G401.6 (cell line): ENCODE measurements at regions not wholly inside any gene's neighbourhood (a gene's known extent, or its start where the extent isn't known, plus 50 kb on each side); places are given as distances from the start of the nearest gene placed in this dataset.
"Not testable (repeated sequence)": the region's sequence is repeated elsewhere in the genome, so short reads cannot be mapped to it uniquely, and the experiment has no call there.

Experiments used
- FAIRE-seq: peaks from 2 replicates; lab custom pipeline; 2012; peaks lifted over from hg19 to GRCh38; lab: Jason Lieb, UNC

- FAIRE-seq = no peak
Observed at GRCh38 chr6:66200390-66200789, 493.4 kb upstream of the EYS start.

- no peak for FAIRE-seq
Observed at GRCh38 chr6:66199171-66199570, 492.1 kb upstream of the EYS start.

DNA sequence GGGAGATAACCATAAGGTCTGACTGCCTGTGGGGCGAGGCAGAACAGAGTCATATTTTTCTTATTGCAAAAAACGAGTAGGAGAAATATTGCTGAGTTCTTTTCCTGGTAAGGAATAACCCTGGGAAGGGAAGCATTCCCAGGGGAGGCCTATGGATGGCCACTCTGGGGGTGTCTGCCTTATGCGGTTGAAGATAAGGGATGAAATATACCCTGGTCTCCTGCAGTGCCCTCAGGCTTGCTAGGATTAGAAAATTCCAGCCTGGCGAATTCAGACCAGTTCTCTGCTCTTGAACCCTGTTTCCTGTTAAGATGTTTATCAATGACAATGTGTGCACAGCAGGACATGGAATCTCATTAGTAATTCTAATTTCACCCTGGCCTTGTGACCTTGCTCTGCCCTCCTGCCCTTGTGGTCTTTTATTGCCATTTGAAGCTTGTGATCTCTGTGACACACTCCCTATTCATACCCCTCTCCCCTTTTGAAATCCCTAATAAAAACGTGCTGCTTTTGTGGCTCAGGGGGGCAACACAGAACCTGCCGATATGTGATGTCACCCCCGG lies 491.1 kb upstream of the EYS start:
- no peak for FAIRE-seq

DNA sequence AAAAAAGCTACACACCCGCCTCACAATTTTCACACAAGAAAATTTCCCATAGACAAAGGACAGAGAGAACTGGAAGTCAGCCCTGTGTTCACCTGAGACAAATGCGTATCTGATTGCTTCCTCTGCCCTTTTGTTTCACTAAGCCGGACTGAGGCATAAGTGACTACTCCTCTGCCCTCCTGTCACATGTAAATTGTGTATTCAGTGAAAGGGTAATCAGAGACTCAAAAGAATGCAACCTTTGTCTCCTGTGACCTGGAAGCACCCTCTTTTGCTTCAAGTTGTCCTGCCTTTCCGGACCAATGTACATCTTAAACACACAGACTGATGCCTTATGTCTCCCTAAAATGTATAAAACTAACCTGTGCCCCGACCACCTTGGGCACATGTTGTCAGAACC lies 483.8 kb upstream of the EYS start:
- FAIRE-seq = no peak

- no peak for FAIRE-seq
Observed at GRCh38 chr6:66189915-66190314, 482.9 kb upstream of the EYS start.

DNA sequence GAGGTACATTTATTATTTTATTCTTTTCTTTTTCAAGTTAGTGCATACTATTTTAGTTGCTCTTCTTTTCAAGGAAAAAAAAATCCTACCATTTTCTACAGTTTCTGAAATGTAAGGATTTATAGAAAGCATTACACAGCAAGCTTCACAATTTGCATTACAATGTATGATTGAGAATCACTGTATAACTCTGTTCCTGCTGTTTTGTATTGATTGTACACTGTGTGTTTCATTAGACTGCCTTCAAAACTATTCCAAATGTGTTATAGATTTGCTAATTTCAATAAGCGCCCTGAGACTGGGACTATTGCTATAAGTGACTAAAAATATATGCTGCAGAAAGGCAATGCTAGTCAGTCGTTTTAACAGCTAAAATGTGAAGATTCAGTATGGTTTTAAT lies 479.7 kb upstream of the EYS start:
- FAIRE-seq = no peak

DNA sequence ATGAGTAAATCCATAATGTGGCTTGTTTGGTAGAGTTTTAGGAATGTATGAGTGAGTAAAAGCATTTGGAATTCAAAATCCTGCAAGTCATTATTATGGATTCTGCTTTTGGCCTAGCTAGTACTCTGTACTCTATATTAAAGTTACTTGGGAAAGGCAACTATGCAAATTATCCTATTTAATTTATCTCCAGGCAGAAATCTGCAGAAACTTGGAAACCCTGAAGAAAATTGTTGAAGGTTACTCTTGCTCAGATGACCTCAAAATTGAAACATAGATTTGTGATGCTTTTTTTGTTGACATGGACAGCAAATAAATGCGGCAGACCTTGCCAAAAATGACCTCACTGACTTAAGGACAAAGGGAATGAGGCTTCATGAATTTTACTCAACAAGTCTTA lies 477.1 kb upstream of the EYS start:
- FAIRE-seq = no peak

GRCh38 chr6:66179361-66179760 lies 472.3 kb upstream of the EYS start:
- FAIRE-seq = no peak

DNA sequence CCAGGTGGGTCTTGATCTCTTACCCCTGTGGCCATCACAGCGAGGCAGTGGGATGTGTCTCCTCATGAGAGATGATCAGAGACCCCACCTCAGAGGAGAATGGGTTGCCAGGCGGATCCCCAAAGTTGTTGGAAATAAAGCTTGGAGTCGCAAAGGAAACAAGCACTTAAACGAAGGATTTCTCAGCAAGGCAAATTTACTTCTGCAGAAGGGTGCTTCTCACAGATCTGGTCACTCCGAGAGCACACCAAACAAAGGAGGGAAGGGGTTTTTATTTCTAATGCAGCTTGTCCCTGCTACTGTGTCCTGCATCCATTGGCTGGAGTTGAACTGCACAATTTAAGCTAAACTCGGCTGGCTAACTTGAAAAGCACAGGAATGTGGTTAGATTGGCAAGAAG lies 466.6 kb upstream of the EYS start:
- FAIRE-seq = no peak

DNA sequence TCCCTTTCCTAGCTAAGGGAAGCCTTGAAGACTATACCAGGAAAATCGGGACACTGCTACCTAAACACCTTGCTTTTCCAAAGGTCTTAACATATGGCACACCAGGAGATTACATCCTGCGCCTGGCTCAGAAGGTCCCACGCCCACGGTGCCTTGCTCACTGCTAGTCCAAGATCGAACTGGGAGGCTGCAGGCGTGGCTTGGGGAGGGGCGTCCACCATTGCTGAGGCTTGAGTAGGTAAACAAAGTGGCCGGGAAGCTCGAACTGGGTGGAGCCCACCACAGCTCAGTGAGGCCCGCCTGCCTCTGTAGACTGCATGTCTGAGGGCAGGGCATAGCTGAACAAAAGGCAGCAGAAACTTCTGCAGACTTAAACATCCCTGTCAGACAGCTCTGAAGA lies 459.7 kb upstream of the EYS start:
- FAIRE-seq = not testable (repeated sequence)

- FAIRE-seq = no peak
Observed at GRCh38 chr6:66161546-66162108, 454.6 kb upstream of the EYS start.

- FAIRE-seq = no peak
Observed at GRCh38 chr6:66159937-66160336, 452.9 kb upstream of the EYS start.

GRCh38 chr6:66153247-66153646 lies 446.2 kb upstream of the EYS start:
- FAIRE-seq = no peak

GRCh38 chr6:66149132-66149531 lies 442.1 kb upstream of the EYS start:
- FAIRE-seq = no peak

GRCh38 chr6:66145867-66146266 lies 438.8 kb upstream of the EYS start:
- no peak for FAIRE-seq

DNA sequence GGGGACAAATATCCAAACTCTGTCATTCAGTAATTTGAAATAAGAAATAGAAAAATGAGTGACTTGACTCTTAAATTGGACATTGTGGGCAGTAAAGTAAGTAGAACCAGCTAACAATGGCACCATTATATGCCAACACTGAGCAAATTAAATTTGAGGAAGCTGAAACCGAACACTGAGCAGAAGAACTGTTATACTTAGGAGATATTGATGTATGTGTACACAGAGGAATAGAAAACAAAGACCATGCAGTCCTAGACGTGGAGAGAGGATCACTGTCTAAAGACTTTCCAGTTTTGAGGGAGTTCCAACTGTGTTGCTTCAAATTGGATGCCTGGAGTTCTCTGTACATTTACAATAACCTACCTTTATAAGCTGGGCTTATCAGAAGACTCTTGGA lies 427.0 kb upstream of the EYS start:
- no peak for FAIRE-seq

GRCh38 chr6:66128656-66129055 lies 421.6 kb upstream of the EYS start:
- no peak for FAIRE-seq

DNA sequence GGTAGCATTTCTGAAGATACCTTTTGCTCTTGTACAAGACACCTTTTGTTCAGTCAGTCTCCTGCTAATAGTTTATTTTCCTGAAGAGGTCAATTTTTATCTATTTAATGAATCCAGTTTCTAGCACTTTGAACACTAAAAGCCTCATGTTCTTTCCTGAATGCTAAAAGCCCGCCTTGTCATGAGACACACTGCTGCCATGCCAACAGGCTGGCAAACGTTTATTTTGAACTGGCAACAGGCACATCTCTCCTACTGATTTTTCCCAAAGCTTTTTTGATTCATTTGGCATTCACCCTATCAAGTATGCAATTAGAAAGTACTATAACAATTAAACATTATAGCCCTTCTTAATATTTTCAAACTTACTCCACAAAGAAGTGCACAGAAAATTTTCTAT lies 421.2 kb upstream of the EYS start:
- FAIRE-seq = no peak

DNA sequence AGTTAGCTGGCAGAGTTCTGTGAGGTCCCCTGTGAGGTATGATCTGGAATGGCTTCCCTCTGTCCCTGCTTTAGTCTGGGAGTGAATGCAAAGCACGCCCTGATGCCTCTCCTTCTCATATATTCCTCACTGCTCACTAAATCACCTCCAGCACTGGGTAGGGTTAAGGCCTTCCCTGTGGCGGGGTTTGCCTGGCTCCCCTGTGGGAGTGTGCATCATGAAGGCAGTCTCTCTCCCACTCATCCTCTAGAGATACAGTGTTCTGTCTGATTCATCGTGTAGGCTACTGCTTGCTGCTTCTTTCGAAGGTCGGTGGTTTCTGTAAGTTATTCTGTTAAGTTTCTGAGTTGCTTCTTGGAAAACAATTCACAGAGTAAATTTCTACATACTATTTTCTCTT lies 420.0 kb upstream of the EYS start:
- no peak for FAIRE-seq

GRCh38 chr6:66126358-66126757 lies 419.3 kb upstream of the EYS start:
- no peak for FAIRE-seq

GRCh38 chr6:66103954-66104353 lies 396.9 kb upstream of the EYS start:
- FAIRE-seq = no peak

GRCh38 chr6:66103354-66103753 lies 396.3 kb upstream of the EYS start:
- no peak for FAIRE-seq

DNA sequence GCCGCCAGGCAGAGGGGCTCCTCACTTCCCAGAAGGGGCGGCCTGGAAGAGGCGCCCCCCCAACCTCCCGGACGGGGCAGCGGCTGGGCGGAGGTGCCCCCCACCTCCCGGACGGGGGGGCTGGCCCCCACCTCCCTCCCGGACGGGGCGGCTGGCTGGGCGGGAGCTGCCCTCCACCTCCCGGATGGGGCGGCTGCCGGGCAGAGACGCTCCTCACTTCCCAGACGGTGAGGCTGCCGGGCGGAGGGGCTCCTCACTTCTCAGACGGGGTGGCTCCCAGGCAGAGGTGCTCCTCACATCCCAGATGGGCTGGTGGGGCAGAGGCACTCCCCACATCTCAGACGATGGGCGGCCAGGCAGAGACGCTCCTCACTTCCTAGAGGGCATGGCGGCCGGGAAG lies 389.7 kb upstream of the EYS start:
- no peak for FAIRE-seq

DNA sequence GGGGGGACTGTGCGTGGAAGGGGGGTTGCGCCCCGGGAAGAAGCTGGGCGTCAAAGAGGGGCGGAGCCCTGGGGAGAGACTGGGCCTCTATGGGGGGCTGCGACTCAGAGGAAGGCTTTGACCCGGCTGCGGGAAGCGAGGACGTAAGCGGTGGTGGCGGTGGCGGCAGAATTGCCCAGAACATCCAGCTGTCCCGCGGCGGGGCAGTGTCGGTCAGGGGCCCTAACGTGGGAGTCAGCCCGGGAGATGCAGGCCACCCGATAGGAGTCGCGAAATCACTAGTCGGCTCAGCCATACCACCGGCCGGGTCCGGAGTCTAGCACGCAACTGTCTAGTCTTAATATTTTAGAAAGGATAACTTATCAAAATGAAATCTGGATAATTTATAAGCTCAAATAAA lies 387.6 kb upstream of the EYS start:
- FAIRE-seq = no peak

DNA sequence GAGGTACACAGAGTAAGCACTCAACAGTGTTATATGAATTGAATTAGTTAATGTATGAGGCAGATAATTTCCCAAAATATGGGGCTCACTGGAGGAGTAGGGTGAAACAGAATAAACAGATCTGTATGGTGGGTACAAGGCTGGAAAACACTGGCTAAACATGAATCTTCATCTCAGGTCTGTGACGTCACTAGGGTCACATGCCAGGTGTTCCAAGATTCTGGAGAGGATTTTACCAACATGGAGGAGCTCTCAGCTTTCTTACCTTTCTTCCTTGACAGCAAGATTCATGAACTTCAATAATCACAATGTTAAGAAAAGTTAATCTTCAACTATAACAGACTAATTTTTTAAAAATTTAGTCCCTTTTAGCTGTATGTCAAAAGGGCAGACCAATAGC lies 385.3 kb upstream of the EYS start:
- not testable (repeated sequence) for FAIRE-seq
